WTC11 (cell line): ENCODE measurements at regions not wholly inside any gene's neighbourhood (a gene's known extent, or its start where the extent isn't known, plus 50 kb on each side); places are given as distances from the start of the nearest gene placed in this dataset.

Experiments used
- ATAC-seq: fragments of 200-7000 bp; cut with Tn5 transposase; 2 replicates; pipeline ENCODE4 v1.10.0; 2021; ENCODE audit warnings: mild to moderate bottlenecking, moderate library complexity
- CTCF ChIA-PET: fragments of 300-600 bp; sonication (Branson Sonifier 250); formaldehyde crosslinking; loops from one replicate; lab custom pipeline; 2021; ENCODE audit warnings: antibody characterized with exemption; lab: Charles Lee
- POLR2A ChIA-PET: fragments of 350-600 bp; sonication (Branson Sonifier 250); formaldehyde crosslinking; loops from one replicate; lab custom pipeline; 2021; ENCODE audit warnings: antibody characterized with exemption; lab: Charles Lee
- DNase-seq: peaks from one replicate; pipeline ENCODE4 v3.0.0; 2021; ENCODE audit warnings: low spot score
- H3K27ac Mint-ChIP-seq: 2 replicates; pipeline ENCODE4 v1.8.0; 2021; ENCODE audit warnings: mixed read lengths
- H3K27me3 Mint-ChIP-seq: 2 replicates; pipeline ENCODE4 v1.8.0; 2021; ENCODE audit warnings: low read depth, mild to moderate bottlenecking, moderate library complexity, mixed read lengths
- H3K36me3 Mint-ChIP-seq: 2 replicates; pipeline ENCODE4 v1.8.0; 2021; ENCODE audit warnings: mixed read lengths
- H3K4me1 Mint-ChIP-seq: 2 replicates; pipeline ENCODE4 v1.8.0; 2022; ENCODE audit warnings: mixed read lengths
- H3K4me3 Mint-ChIP-seq: 2 replicates; pipeline ENCODE4 v1.8.0; 2021; ENCODE audit warnings: mild to moderate bottlenecking, moderate library complexity, mixed read lengths
- H3K9me3 Mint-ChIP-seq: 2 replicates; pipeline ENCODE4 v1.8.0; 2021; ENCODE audit warnings: mixed read lengths
- CREB1 ChIP-seq: sonication (generic); formaldehyde crosslinking; IDR thresholded peaks from 2 replicates; pipeline ENCODE4 v1.8.0; 2023; ENCODE audit warnings: mild to moderate bottlenecking, missing genetic modification reagents
- CREM ChIP-seq: sonication (generic); formaldehyde crosslinking; IDR thresholded peaks from 2 replicates; pipeline ENCODE4 v1.8.1; 2022; ENCODE audit warnings: mild to moderate bottlenecking, missing genetic modification reagents, moderate library complexity
- E2F1 ChIP-seq: sonication (generic); formaldehyde crosslinking; IDR thresholded peaks from 2 replicates; pipeline ENCODE4 v1.8.0; 2022; ENCODE audit warnings: mild to moderate bottlenecking, missing genetic modification reagents
- FOXJ3 ChIP-seq: sonication (generic); formaldehyde crosslinking; IDR thresholded peaks from 2 replicates; pipeline ENCODE4 v1.9.0; 2021; ENCODE audit warnings: missing genetic modification reagents, mild to moderate bottlenecking, borderline replicate concordance
- FOXP4 ChIP-seq: sonication (generic); formaldehyde crosslinking; IDR thresholded peaks from 2 replicates; pipeline ENCODE4 v1.8.0; 2022; ENCODE audit warnings: mild to moderate bottlenecking, missing genetic modification reagents
- JAZF1 ChIP-seq: fragments of 250-450 bp; sonication (Bioruptor Pico); IDR thresholded peaks from 2 replicates; pipeline ENCODE4 v1.9.0; 2021; ENCODE audit warnings: moderate library complexity, mild to moderate bottlenecking, inconsistent platforms
- NFATC4 ChIP-seq: fragments of 250-450 bp; sonication (Bioruptor Pico); IDR thresholded peaks from 2 replicates; pipeline ENCODE4 v1.9.0; 2021; ENCODE audit warnings: mild to moderate bottlenecking
- OVOL2 ChIP-seq: fragments of 250-450 bp; sonication (Bioruptor Pico); IDR thresholded peaks from 2 replicates; pipeline ENCODE4 v1.9.0; 2021; ENCODE audit warnings: mild to moderate bottlenecking, borderline replicate concordance
- USF1 ChIP-seq: sonication (generic); formaldehyde crosslinking; IDR thresholded peaks from 2 replicates; pipeline ENCODE4 v1.8.0; 2022; ENCODE audit warnings: mild to moderate bottlenecking, missing genetic modification reagents
- ZBTB21 ChIP-seq: sonication (generic); formaldehyde crosslinking; IDR thresholded peaks from 2 replicates; pipeline ENCODE4 v1.8.1; 2023; ENCODE audit warnings: mild to moderate bottlenecking, missing genetic modification reagents, borderline replicate concordance
- ZNF396 ChIP-seq: fragments of 250-450 bp; sonication (Bioruptor Pico); IDR thresholded peaks from 2 replicates; pipeline ENCODE4 v1.8.0; 2021; ENCODE audit warnings: mild to moderate bottlenecking, moderate library complexity, borderline replicate concordance
- ZNF416 ChIP-seq: fragments of 250-450 bp; sonication (Bioruptor Pico); IDR thresholded peaks from 2 replicates; pipeline ENCODE4 v1.9.0; 2021; ENCODE audit warnings: mild to moderate bottlenecking, inconsistent platforms
- ZNF425 ChIP-seq: fragments of 250-450 bp; sonication (Bioruptor Pico); conservative IDR thresholded peaks from 2 replicates; pipeline ENCODE4 v1.9.0; 2021; ENCODE audit warnings: mild to moderate bottlenecking
- ZNF512 ChIP-seq: sonication (generic); formaldehyde crosslinking; IDR thresholded peaks from 2 replicates; pipeline ENCODE4 v1.8.1; 2022; ENCODE audit warnings: missing genetic modification reagents, borderline replicate concordance

GRCh38 chr2:239685556-239685955 lies 284.7 kb upstream of the HDAC4 start (continued):
- TF ChIP-seq FOXP4 (CRISPR knock-in tag), result no peak

GRCh38 chr2:239684996-239685395 lies 284.2 kb upstream of the HDAC4 start:
- Mint-ChIP-seq H3K4me1 (peaks cover 9% of the 10 kb centered on the region), H3K36me3 (no peaks in the 10 kb centered on the region), H3K9me3 (peaks cover 6% of the 10 kb centered on the region), H3K4me3 (no peak overlapping the region), H3K27ac (no peak overlapping the region), H3K27me3 (peaks cover 6% of the 10 kb centered on the region)
- no peak for ATAC-seq
- no peak for DNase-seq
- ChIA-PET POLR2A (no interaction called here), CTCF (no interaction called here)
- TF ChIP-seq NFATC4 (no peak), ZBTB21 (CRISPR knock-in tag) (no peak), CREB1 (CRISPR knock-in tag) (no peak), JAZF1 (CRISPR knock-in tag) (no peak), FOXJ3 (no peak)

- ChIA-PET CTCF (no interaction called here), POLR2A (no interaction called here)
- ATAC-seq (no peak), DNase-seq (no peak)
- Mint-ChIP-seq H3K9me3 (peaks cover 6% of the 10 kb centered on the region), H3K4me1 (peaks cover 5% of the 10 kb centered on the region; the same call in 1 of the 2 replicates), H3K4me3 (no peak overlapping the region), H3K36me3 (no peaks in the 10 kb centered on the region), H3K27ac (no peak overlapping the region), H3K27me3 (peaks cover 6% of the 10 kb centered on the region)
- TF ChIP-seq ZNF396 (no peak), ZNF425 (CRISPR knock-in tag) (no peak), OVOL2 (CRISPR knock-in tag) (no peak)
Observed at GRCh38 chr2:239684271-239684810, 283.5 kb upstream of the HDAC4 start.

GRCh38 chr2:239682518-239682917 lies 281.7 kb upstream of the HDAC4 start:
- CTCF ChIA-PET, result interaction anchor here (1.0 kb wide), 1 partner anchor 461 kb away, joined by 3 read pairs; no protein-coding TSS in a partner anchor
- POLR2A ChIA-PET, result interaction anchor here (0.6 kb wide), 1 partner anchor 16 kb away, joined by 3 read pairs; no protein-coding TSS in a partner anchor
- H3K27ac Mint-ChIP-seq, result no peak overlapping the region

GRCh38 chr2:239679755-239680154 lies 278.9 kb upstream of the HDAC4 start:
- ATAC-seq (no peak), DNase-seq (no peak)
- POLR2A ChIA-PET, result no interaction called here
- CTCF ChIA-PET, result interaction anchor here (0.7 kb wide), 1 partner anchor 8 kb away, joined by 3 read pairs; no protein-coding TSS in a partner anchor
- no peak overlapping the region for H3K27ac Mint-ChIP-seq
- H3K36me3 Mint-ChIP-seq, result no peaks in the 10 kb centered on the region
- H3K9me3 Mint-ChIP-seq, result peaks cover 6% of the 10 kb centered on the region
- peaks cover 6% of the 10 kb centered on the region; the same call in 1 of the 2 replicates for H3K27me3 Mint-ChIP-seq
- no peaks in the 10 kb centered on the region for H3K4me1 Mint-ChIP-seq
- H3K4me3 Mint-ChIP-seq, result no peak overlapping the region
- TF ChIP-seq ZNF416 (no peak), E2F1 (CRISPR knock-in tag) (no peak), CREM (no peak), CREB1 (CRISPR knock-in tag) (no peak), ZNF512 (CRISPR knock-in tag) (no peak)

More at GRCh38 chr2:239682518-239682917, 281.7 kb upstream of the HDAC4 start:
- peaks cover 6% of the 10 kb centered on the region for H3K9me3 Mint-ChIP-seq
- DNase-seq, result no peak
- no peaks in the 10 kb centered on the region for H3K4me1 Mint-ChIP-seq
- TF ChIP-seq USF1 (CRISPR knock-in tag) (no peak), ZNF416 (no peak)
- H3K27me3 Mint-ChIP-seq, result peaks cover 6% of the 10 kb centered on the region
- H3K36me3 Mint-ChIP-seq, result no peaks in the 10 kb centered on the region
- no peak for ATAC-seq
- H3K4me3 Mint-ChIP-seq, result no peak overlapping the region
